ENCODE measurements at regions not wholly inside any gene's neighbourhood (a gene's known extent, or its start where the extent isn't known, plus 50 kb on each side); places are given as distances from the start of the nearest gene placed in this dataset.

DNA sequence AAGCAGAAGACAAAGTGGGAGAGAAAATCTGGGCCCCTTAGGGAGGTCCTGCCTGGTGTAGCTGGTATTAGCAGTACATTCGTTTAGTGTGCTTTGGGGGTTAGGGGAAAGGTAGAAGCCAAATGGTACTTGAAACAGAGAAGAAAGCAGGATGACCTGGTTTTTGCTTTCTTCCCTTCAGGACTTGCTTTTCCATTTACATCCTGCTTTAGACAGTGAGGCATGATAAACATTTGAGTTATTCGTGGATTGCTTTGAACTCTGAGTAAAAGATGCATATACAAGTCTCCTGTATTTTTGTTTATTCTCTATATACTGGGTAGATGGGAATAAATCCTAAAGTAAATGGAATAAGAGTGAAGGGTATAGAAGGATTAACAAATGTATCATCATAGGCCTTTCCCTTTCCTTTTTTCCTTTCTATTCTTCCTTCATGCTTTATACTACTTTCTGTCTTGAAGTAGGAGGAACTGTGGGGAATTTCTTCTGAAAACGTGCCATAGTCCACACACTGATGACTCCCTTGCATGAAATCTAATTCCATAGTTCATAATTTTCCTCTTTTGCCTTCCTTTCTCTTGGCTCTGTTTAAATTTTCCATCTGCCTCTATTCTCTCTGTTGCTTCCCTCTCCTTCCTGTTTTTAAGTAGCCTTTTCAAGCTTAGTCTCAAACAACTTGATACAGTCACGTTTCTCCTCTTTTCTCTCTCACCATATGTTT, 139.5 kb upstream of the RBMS3 start:
- no peaks in the 10 kb centered on the region for H3K36me3 ChIP-seq (ENCODE audit: control insufficient read depth, insufficient read depth, low read length)
- H3K9me3 ChIP-seq (ENCODE audit: control insufficient read depth, insufficient read depth, low read length): no peaks in the 10 kb centered on the region
- WGBS (ENCODE audit: insufficient coverage, insufficient read length): no CpG with 5 or more reads among the region's 4 CpGs
- DNase-seq (ENCODE audit: low read depth, low spot score): no peak
- H3K27ac ChIP-seq (ENCODE audit: low read length): no peak overlapping the region
- 0 out of 2 replicates have a peak, but pooled peaks cover 2% of the 10 kb centered on the region for H3K4me1 ChIP-seq (ENCODE audit: control insufficient read depth, insufficient read depth, low read length)
- H3K4me3 ChIP-seq (ENCODE audit: low read length): no peak overlapping the region
- H3K27me3 ChIP-seq (ENCODE audit: control insufficient read depth, insufficient read depth, low read length): no peaks in the 10 kb centered on the region

DNA sequence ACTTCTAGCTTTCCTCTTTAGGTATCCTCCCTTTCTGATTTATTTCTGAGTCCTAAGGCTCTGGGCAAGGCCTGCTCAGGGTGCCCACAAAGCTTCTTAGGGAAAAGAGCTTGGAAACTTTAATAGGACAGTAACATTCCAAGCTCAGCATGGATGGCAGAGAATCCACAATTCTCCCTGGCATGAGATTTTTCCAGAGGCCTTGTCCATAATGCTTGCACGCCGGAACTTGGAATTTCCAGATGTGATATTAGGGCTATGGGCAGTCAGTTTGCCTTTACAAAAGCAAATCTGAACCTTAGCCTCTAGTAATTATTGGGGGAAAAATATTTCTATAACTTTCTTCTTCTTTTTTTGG, 139.0 kb upstream of the RBMS3 start:
- H3K27me3 ChIP-seq (ENCODE audit: control insufficient read depth, insufficient read depth, low read length): no peaks in the 10 kb centered on the region
- H3K4me3 ChIP-seq (ENCODE audit: low read length): no peak overlapping the region
- H3K36me3 ChIP-seq (ENCODE audit: control insufficient read depth, insufficient read depth, low read length): no peaks in the 10 kb centered on the region
- no CpG with 5 or more reads among the region's 2 CpGs for WGBS (ENCODE audit: insufficient coverage, insufficient read length)
- no peak overlapping the region for H3K27ac ChIP-seq (ENCODE audit: low read length)
- 0 out of 2 replicates have a peak, but pooled peaks cover 2% of the 10 kb centered on the region for H3K4me1 ChIP-seq (ENCODE audit: control insufficient read depth, insufficient read depth, low read length)
- H3K9me3 ChIP-seq (ENCODE audit: control insufficient read depth, insufficient read depth, low read length): no peaks in the 10 kb centered on the region
- no peak for DNase-seq (ENCODE audit: low read depth, low spot score)

DNA sequence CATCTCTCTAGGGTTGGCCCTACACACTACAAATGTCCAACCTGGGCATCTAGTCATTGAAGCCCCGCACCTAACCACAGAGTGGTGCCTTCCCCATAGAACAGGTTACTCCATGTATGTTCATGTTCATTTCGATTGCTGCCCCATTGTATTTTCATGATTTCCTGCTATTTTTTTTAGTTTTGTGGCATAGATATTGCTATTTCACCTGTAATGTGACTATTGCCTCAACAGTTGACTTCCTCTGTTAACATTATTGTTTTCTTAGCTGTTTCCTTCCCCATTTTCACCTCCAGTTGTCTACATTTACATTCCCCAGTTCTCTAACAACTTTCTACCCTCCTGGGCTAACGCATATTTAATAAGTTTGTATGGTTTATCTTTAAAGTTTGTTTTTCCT, 137.7 kb upstream of the RBMS3 start:
- Histone ChIP-seq H3K36me3 (ENCODE audit: control insufficient read depth, insufficient read depth, low read length) (no peaks in the 10 kb centered on the region), H3K27ac (ENCODE audit: low read length) (no peak overlapping the region), H3K9me3 (ENCODE audit: control insufficient read depth, insufficient read depth, low read length) (no peaks in the 10 kb centered on the region), H3K4me3 (ENCODE audit: low read length) (no peak overlapping the region), H3K27me3 (ENCODE audit: control insufficient read depth, insufficient read depth, low read length) (no peaks in the 10 kb centered on the region), H3K4me1 (ENCODE audit: control insufficient read depth, insufficient read depth, low read length) (0 out of 2 replicates have a peak, but pooled peaks cover 2% of the 10 kb centered on the region)
- no CpG with 5 or more reads among the region's 3 CpGs for WGBS (ENCODE audit: insufficient coverage, insufficient read length)
- no peak for DNase-seq (ENCODE audit: low read depth, low spot score)

DNA sequence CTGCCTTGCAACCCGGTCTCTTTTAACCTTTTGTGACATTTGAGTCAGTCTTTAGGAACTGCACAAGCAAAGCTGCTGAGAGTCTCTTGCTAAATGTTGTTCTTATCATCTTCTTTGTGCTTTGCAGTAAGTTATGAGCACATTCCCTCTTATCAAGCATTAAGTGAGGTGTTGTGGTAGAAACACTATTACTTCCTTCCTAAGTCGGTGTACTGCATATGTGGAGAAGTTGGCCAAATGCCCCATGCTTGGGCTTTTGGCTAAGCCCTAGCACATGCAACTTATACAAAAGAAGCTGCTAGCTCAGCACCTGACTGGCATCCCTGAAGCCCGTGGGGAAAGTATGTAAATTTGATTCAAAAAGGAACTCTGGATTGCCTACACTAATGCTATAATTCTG, 136.5 kb upstream of the RBMS3 start:
- Histone ChIP-seq H3K4me1 (ENCODE audit: control insufficient read depth, insufficient read depth, low read length) (0 out of 2 replicates have a peak, but pooled peaks cover 2% of the 10 kb centered on the region), H3K4me3 (ENCODE audit: low read length) (no peak overlapping the region), H3K27ac (ENCODE audit: low read length) (no peak overlapping the region), H3K36me3 (ENCODE audit: control insufficient read depth, insufficient read depth, low read length) (no peaks in the 10 kb centered on the region), H3K27me3 (ENCODE audit: control insufficient read depth, insufficient read depth, low read length) (no peaks in the 10 kb centered on the region), H3K9me3 (ENCODE audit: control insufficient read depth, insufficient read depth, low read length) (no peaks in the 10 kb centered on the region)
- WGBS (ENCODE audit: insufficient coverage, insufficient read length): no CpG with 5 or more reads among the region's 3 CpGs
- no peak for DNase-seq (ENCODE audit: low read depth, low spot score)

DNA sequence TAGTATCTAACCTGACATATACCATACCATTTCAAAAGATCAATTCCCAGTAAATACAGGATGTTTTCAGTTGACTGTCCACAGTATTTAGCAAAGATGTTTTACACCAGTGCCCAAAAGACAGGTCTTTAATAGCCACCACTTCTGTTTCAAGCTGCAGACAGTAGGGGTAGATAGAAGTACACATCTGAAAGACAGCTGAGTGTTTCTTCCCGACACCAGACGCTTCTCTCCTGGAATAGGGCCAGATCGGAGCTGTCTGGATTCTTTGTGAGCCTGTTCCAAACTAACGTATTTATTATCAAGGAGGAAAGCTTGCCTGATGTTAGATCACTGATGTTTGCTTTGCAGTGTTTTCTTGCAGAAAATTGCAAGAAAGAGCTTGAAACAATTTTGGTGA, 136.1 kb upstream of the RBMS3 start:
- Histone ChIP-seq H3K4me3 (ENCODE audit: low read length) (no peak overlapping the region), H3K4me1 (ENCODE audit: control insufficient read depth, insufficient read depth, low read length) (0 out of 2 replicates have a peak, but pooled peaks cover 2% of the 10 kb centered on the region), H3K27me3 (ENCODE audit: control insufficient read depth, insufficient read depth, low read length) (no peaks in the 10 kb centered on the region), H3K9me3 (ENCODE audit: control insufficient read depth, insufficient read depth, low read length) (no peaks in the 10 kb centered on the region), H3K36me3 (ENCODE audit: control insufficient read depth, insufficient read depth, low read length) (no peaks in the 10 kb centered on the region), H3K27ac (ENCODE audit: low read length) (no peak overlapping the region)
- DNase-seq (ENCODE audit: low read depth, low spot score): no peak
- no CpG with 5 or more reads among the region's 4 CpGs for WGBS (ENCODE audit: insufficient coverage, insufficient read length)

DNA sequence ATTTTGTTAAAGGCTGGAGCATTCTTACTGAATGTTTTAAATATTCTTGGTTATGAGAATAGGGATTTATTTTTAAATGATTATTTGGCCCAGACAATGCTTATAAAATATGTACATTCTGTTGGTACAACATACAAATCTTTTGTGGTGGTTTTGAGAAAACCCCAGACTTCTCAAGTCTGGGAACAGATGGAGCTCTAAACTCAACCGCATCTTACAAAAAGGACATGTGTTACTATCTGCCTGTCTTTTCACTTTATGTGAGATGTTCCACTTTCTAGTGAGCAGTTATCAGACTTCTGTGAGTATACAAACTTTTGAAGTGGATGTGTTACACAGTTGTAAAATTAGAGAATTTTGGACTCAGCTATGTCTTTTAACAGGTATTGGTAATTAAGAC, 135.5 kb upstream of the RBMS3 start:
- H3K27me3 ChIP-seq (ENCODE audit: control insufficient read depth, insufficient read depth, low read length): no peaks in the 10 kb centered on the region
- DNase-seq (ENCODE audit: low read depth, low spot score): no peak
- whole genome bisulfite sequencing (ENCODE audit: insufficient coverage, insufficient read length): no CpG with 5 or more reads among the region's 1 CpG
- H3K27ac ChIP-seq (ENCODE audit: low read length): no peak overlapping the region
- H3K4me1 ChIP-seq (ENCODE audit: control insufficient read depth, insufficient read depth, low read length): 0 out of 2 replicates have a peak, but pooled peaks cover 2% of the 10 kb centered on the region
- no peaks in the 10 kb centered on the region for H3K36me3 ChIP-seq (ENCODE audit: control insufficient read depth, insufficient read depth, low read length)
- H3K9me3 ChIP-seq (ENCODE audit: control insufficient read depth, insufficient read depth, low read length): no peaks in the 10 kb centered on the region
- no peak overlapping the region for H3K4me3 ChIP-seq (ENCODE audit: low read length)

DNA sequence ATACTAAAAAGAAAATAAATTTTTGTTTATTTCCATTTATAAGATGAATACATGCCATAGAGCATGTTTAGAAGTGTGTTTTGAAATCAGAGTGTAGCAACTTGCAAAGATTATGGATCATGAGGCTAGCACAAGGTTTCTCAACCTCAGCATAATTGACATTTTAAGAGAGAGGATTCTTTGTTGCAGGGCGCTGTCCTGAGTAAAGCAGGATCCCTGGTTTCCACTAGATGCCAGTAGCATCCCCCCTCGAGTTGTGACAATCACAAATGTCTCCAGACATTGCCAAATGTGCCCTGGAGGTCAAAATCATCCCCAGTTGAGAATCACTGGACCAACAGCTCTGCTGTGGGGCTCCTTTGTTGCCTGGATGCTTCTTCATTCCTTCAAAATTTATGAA, 128.5 kb upstream of the RBMS3 start:
- Histone ChIP-seq H3K27ac (ENCODE audit: low read length) (no peak overlapping the region), H3K9me3 (ENCODE audit: control insufficient read depth, insufficient read depth, low read length) (no peaks in the 10 kb centered on the region), H3K36me3 (ENCODE audit: control insufficient read depth, insufficient read depth, low read length) (no peaks in the 10 kb centered on the region), H3K27me3 (ENCODE audit: control insufficient read depth, insufficient read depth, low read length) (no peaks in the 10 kb centered on the region), H3K4me1 (ENCODE audit: control insufficient read depth, insufficient read depth, low read length) (no peaks in the 10 kb centered on the region; the same call in 1 of the 2 replicates), H3K4me3 (ENCODE audit: low read length) (no peak overlapping the region)
- no peak for DNase-seq (ENCODE audit: low read depth, low spot score)
- WGBS (ENCODE audit: insufficient coverage, insufficient read length): no CpG with 5 or more reads among the region's 2 CpGs

DNA sequence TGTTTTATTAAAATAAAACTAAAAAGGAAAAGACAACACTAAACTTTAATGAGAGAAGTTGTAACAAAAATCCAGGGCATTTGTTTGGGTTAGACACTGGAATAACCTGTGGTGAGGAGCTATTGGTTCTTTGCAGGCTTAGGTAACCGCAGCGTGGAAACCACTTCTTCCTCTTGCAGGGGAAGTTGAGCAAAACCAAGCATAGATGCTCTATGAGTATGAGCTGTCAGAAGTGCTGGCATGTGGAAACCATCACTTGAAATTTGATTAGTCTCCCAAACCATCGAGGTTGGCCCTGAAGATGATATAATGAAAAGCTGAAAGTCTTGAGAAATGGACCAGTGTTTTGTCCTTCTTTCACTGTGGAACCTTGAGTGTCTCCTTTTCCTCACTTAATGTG, 127.1 kb upstream of the RBMS3 start:
- no peaks in the 10 kb centered on the region; the same call in 1 of the 2 replicates for H3K4me1 ChIP-seq (ENCODE audit: control insufficient read depth, insufficient read depth, low read length)
- no peaks in the 10 kb centered on the region for H3K9me3 ChIP-seq (ENCODE audit: control insufficient read depth, insufficient read depth, low read length)
- no CpG with 5 or more reads among the region's 3 CpGs for WGBS (ENCODE audit: insufficient coverage, insufficient read length)
- H3K27ac ChIP-seq (ENCODE audit: low read length): no peak overlapping the region
- H3K4me3 ChIP-seq (ENCODE audit: low read length): no peak overlapping the region
- H3K36me3 ChIP-seq (ENCODE audit: control insufficient read depth, insufficient read depth, low read length): no peaks in the 10 kb centered on the region
- H3K27me3 ChIP-seq (ENCODE audit: control insufficient read depth, insufficient read depth, low read length): no peaks in the 10 kb centered on the region
- no peak for DNase-seq (ENCODE audit: low read depth, low spot score)

DNA sequence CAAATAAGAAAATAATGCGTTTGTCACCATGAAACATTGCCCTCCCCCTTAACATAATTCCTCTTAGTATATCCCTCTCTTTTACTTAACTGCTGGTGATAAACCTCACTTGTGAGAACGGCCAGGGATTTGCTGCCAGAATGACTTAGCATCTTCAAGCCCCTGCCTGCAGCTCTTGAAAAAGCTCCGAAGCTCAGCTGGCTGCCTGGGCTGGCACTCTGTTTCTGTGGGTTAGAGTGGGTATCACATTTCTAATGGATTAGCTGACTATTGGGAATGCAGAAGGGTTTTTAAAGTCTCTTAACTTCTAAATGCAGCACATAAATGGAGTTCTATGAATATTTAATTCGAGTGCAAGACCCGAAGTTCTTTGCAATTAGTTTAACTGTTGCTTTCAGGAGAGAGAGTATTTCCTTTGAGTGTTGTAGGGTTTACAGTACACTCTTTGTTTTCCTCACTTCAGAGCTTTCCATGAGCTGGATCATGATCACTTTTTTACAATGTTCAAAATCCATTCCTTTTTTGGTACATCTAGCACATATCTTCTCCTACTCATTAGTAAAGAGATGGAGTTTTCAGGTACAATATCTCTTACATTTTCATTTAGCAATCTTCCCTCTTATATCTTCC, 124.7 kb upstream of the RBMS3 start:
- no CpG with 5 or more reads among the region's 5 CpGs for WGBS (ENCODE audit: insufficient coverage, insufficient read length)
- Histone ChIP-seq H3K4me1 (ENCODE audit: control insufficient read depth, insufficient read depth, low read length) (no peaks in the 10 kb centered on the region; the same call in 1 of the 2 replicates), H3K4me3 (ENCODE audit: low read length) (no peak overlapping the region), H3K36me3 (ENCODE audit: control insufficient read depth, insufficient read depth, low read length) (no peaks in the 10 kb centered on the region), H3K9me3 (ENCODE audit: control insufficient read depth, insufficient read depth, low read length) (no peaks in the 10 kb centered on the region), H3K27me3 (ENCODE audit: control insufficient read depth, insufficient read depth, low read length) (no peaks in the 10 kb centered on the region), H3K27ac (ENCODE audit: low read length) (no peak overlapping the region)
- no peak for DNase-seq (ENCODE audit: low read depth, low spot score)

DNA sequence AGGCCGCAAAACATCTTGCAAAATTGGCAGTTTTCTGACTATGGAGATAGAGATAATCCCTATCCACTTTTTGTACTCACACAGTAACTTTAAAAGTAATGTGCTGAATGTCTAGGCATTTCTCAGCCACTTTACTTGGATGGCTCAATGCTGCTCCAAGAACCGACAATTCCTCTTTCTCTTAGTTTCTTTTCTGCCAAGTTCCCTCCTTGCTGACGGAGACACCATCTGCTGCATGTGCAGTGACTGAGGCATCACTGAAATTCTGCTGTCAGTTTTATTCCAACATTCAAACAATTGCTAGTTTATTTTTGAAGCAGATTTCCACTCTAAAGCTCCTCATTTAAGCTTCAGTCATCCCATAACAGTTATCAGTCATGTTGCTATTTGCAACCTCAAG, 116.0 kb upstream of the RBMS3 start:
- Histone ChIP-seq H3K4me3 (ENCODE audit: low read length) (no peak overlapping the region), H3K9me3 (ENCODE audit: control insufficient read depth, insufficient read depth, low read length) (no peaks in the 10 kb centered on the region), H3K27me3 (ENCODE audit: control insufficient read depth, insufficient read depth, low read length) (no peaks in the 10 kb centered on the region), H3K27ac (ENCODE audit: low read length) (no peak overlapping the region), H3K4me1 (ENCODE audit: control insufficient read depth, insufficient read depth, low read length) (no peaks in the 10 kb centered on the region), H3K36me3 (ENCODE audit: control insufficient read depth, insufficient read depth, low read length) (no peaks in the 10 kb centered on the region)
- WGBS (ENCODE audit: insufficient coverage, insufficient read length): no CpG with 5 or more reads among the region's 3 CpGs
- DNase-seq (ENCODE audit: low read depth, low spot score): no peak

DNA sequence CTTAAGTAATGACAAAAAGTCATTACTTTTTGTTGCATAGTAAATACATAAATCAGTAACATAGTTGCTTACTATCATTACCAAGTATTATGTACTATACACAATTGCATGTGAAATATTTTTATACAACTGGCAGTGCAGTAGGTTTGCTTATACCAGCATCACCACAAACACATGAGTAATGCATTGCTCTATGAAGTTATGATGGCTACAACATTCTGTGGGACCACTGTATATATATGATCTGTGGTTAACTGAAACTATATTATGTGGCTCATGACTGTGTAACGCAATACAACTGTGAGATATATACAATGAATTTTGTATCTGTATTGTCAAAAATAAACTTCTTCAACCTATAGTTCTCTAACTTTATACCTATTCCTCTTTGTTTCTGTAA, 113.7 kb upstream of the RBMS3 start:
- Histone ChIP-seq H3K27ac (ENCODE audit: low read length) (no peak overlapping the region), H3K4me3 (ENCODE audit: low read length) (no peak overlapping the region), H3K27me3 (ENCODE audit: control insufficient read depth, insufficient read depth, low read length) (no peaks in the 10 kb centered on the region), H3K9me3 (ENCODE audit: control insufficient read depth, insufficient read depth, low read length) (no peaks in the 10 kb centered on the region), H3K4me1 (ENCODE audit: control insufficient read depth, insufficient read depth, low read length) (no peaks in the 10 kb centered on the region), H3K36me3 (ENCODE audit: control insufficient read depth, insufficient read depth, low read length) (no peaks in the 10 kb centered on the region)
- WGBS (ENCODE audit: insufficient coverage, insufficient read length): no CpG with 5 or more reads among the region's 1 CpG
- DNase-seq (ENCODE audit: low read depth, low spot score): no peak

All from iPS DF 6.9 (cell line).